Endothelial cell (in vitro differentiated cells): ENCODE measurements at regions not wholly inside any gene's neighbourhood (a gene's known extent, or its start where the extent isn't known, plus 50 kb on each side); places are given as distances from the start of the nearest gene placed in this dataset.
"Not testable (repeated sequence)": the region's sequence is repeated elsewhere in the genome, so short reads cannot be mapped to it uniquely, and the experiment has no call there.

ENCODE experiments used
- DNase-seq: peaks from one replicate; pipeline ENCODE4 v3.0.0; 2021; ENCODE audit warnings: low spot score
- H3K27ac Mint-ChIP-seq: one replicate; pipeline ENCODE4 v1.8.0; 2021; ENCODE audit warnings: mixed read lengths, inconsistent platforms; ENCODE audit not compliant: unreplicated experiment
- H3K27me3 Mint-ChIP-seq: one replicate; pipeline ENCODE4 v1.8.0; 2021; ENCODE audit warnings: mild to moderate bottlenecking, moderate library complexity, mixed read lengths, inconsistent platforms; ENCODE audit not compliant: unreplicated experiment
- H3K36me3 Mint-ChIP-seq: one replicate; pipeline ENCODE4 v1.8.0; 2021; ENCODE audit warnings: mild to moderate bottlenecking, low read depth, mixed read lengths, inconsistent platforms; ENCODE audit not compliant: unreplicated experiment
- H3K4me1 Mint-ChIP-seq: one replicate; pipeline ENCODE4 v1.8.0; 2021; ENCODE audit warnings: mild to moderate bottlenecking, mixed read lengths, inconsistent platforms; ENCODE audit not compliant: unreplicated experiment
- H3K4me3 Mint-ChIP-seq: one replicate; pipeline ENCODE4 v1.8.0; 2021; ENCODE audit warnings: mild to moderate bottlenecking, mixed read lengths, inconsistent platforms; ENCODE audit not compliant: unreplicated experiment
- H3K9me3 Mint-ChIP-seq: one replicate; pipeline ENCODE4 v1.8.0; 2021; ENCODE audit warnings: mixed read lengths, inconsistent platforms; ENCODE audit not compliant: unreplicated experiment
- TF ChIP-seq, protein P1 (sequence below): fragments of 200-600 bp; sonication (generic); IDR thresholded peaks from one replicate; pipeline ENCODE4 v1.5.0; 2021; ENCODE audit warnings: antibody characterized with exemption; ENCODE audit not compliant: unreplicated experiment

DNA sequence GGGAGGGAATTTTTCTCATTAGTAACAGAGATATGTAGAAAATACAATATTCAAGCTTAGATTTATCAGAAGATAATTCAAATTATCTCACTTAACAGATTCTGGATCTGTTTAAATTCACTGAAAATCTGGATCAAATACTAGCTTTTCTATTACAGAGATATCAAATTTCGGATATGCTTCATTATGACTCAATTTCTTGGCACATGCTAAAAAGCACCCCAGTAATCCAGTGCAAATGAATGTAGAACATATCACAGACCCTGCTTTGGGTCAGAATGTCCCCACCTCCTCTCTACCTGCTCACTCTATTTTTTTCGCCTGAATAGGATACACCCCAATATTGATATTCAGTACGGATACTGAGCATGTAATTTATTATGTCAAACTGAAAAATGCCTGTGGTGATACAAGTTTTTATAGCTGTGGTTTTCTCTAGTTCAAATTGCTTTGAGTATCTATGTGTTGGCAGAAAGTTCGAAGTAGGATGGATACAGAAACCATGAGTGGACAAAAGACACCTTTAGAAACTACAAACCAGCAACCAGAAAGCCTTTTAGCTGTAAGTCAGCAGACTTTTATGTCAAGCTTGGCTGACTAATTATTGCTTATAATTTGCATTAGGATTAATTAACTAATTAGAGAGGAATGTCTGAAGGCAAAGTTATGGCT lies 290.0 kb downstream of the TFAP2B start:
- H3K36me3 Mint-ChIP-seq: no peaks in the 10 kb centered on the region
- no peaks in the 10 kb centered on the region for H3K4me1 Mint-ChIP-seq
- DNase-seq: no peak
- H3K4me3 Mint-ChIP-seq: no peak overlapping the region
- H3K27ac Mint-ChIP-seq: no peak overlapping the region
- H3K9me3 Mint-ChIP-seq: no peaks in the 10 kb centered on the region
- TF ChIP-seq, protein P1, sequence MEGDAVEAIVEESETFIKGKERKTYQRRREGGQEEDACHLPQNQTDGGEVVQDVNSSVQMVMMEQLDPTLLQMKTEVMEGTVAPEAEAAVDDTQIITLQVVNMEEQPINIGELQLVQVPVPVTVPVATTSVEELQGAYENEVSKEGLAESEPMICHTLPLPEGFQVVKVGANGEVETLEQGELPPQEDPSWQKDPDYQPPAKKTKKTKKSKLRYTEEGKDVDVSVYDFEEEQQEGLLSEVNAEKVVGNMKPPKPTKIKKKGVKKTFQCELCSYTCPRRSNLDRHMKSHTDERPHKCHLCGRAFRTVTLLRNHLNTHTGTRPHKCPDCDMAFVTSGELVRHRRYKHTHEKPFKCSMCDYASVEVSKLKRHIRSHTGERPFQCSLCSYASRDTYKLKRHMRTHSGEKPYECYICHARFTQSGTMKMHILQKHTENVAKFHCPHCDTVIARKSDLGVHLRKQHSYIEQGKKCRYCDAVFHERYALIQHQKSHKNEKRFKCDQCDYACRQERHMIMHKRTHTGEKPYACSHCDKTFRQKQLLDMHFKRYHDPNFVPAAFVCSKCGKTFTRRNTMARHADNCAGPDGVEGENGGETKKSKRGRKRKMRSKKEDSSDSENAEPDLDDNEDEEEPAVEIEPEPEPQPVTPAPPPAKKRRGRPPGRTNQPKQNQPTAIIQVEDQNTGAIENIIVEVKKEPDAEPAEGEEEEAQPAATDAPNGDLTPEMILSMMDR: no peak
- no peaks in the 10 kb centered on the region for H3K27me3 Mint-ChIP-seq

GRCh38 chr6:51112731-51113130 lies 294.1 kb downstream of the TFAP2B start:
- Mint-ChIP-seq H3K36me3 (no peaks in the 10 kb centered on the region), H3K9me3 (no peaks in the 10 kb centered on the region), H3K27ac (no peak overlapping the region), H3K4me3 (no peak overlapping the region), H3K27me3 (no peaks in the 10 kb centered on the region), H3K4me1 (no peaks in the 10 kb centered on the region)
- DNase-seq: no peak
- TF ChIP-seq, protein P1: no peak

GRCh38 chr6:51116723-51117122 lies 298.1 kb downstream of the TFAP2B start:
- Mint-ChIP-seq H3K27ac (no peak overlapping the region), H3K4me3 (no peak overlapping the region), H3K4me1 (no peaks in the 10 kb centered on the region), H3K36me3 (no peaks in the 10 kb centered on the region), H3K9me3 (no peaks in the 10 kb centered on the region), H3K27me3 (no peaks in the 10 kb centered on the region)
- TF ChIP-seq, protein P1: no peak
- no peak for DNase-seq

GRCh38 chr6:51118792-51119191 lies 300.1 kb downstream of the TFAP2B start:
- TF ChIP-seq, protein P1: no peak
- no peaks in the 10 kb centered on the region for H3K36me3 Mint-ChIP-seq
- H3K27ac Mint-ChIP-seq: no peak overlapping the region
- H3K4me3 Mint-ChIP-seq: no peak overlapping the region
- H3K4me1 Mint-ChIP-seq: no peaks in the 10 kb centered on the region
- DNase-seq: no peak
- no peaks in the 10 kb centered on the region for H3K27me3 Mint-ChIP-seq
- H3K9me3 Mint-ChIP-seq: peaks cover 7% of the 10 kb centered on the region

GRCh38 chr6:51120016-51120415 lies 301.3 kb downstream of the TFAP2B start:
- Mint-ChIP-seq H3K27ac (no peak overlapping the region), H3K4me1 (no peaks in the 10 kb centered on the region), H3K4me3 (no peak overlapping the region), H3K9me3 (peaks cover 7% of the 10 kb centered on the region), H3K27me3 (no peaks in the 10 kb centered on the region), H3K36me3 (no peaks in the 10 kb centered on the region)
- DNase-seq: no peak
- TF ChIP-seq, protein P1: no peak

DNA sequence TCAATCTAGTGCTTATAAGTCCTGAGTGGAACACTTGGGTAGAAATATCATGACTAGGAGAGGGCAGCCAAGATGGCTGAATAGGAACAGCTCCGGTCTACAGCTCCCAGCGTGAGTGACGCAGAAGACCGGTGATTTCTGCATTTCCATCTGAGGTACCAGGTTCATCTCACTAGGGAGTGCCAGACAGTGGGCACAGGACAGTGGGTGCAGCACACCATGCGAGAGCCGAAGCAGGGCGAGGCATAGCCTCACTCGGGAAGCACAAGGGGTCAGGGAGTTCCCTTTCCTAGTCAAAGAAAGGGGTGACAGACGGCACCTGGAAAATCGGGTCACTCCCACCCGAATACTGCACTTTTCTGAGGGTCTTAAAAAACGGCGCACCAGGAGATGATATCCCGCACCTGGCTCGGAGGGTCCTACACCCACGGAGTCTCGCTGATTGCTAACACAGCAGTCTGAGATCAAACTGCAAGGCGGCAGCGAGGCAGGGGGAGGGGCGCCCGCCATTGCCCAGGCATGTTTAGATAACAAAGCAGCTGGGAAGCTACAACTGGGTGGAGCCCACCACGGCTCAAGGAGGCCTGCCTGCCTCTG lies 302.8 kb downstream of the TFAP2B start:
- H3K9me3 Mint-ChIP-seq, DNase-seq, H3K27ac Mint-ChIP-seq, H3K36me3 Mint-ChIP-seq, H3K27me3 Mint-ChIP-seq, H3K4me3 Mint-ChIP-seq, H3K4me1 Mint-ChIP-seq: not testable (repeated sequence)
